Hepatocyte (in vitro differentiated cells): ENCODE measurements at regions not wholly inside any gene's neighbourhood (a gene's known extent, or its start where the extent isn't known, plus 50 kb on each side); places are given as distances from the start of the nearest gene placed in this dataset.

Experiments
- DNase-seq: peaks from one replicate; pipeline ENCODE4 v3.0.0-alpha.2; 2016; ENCODE audit warnings: low spot score
- H2AFZ ChIP-seq: fragments of 200-600 bp; sonication (generic); 2 replicates; pipeline ENCODE4 v1.6.0; 2016; ENCODE audit warnings: antibody characterized with exemption, mild to moderate bottlenecking
- H3K27ac ChIP-seq: fragments of 200-600 bp; sonication (generic); 2 replicates; pipeline ENCODE4 v1.5.1; 2016; ENCODE audit warnings: mild to moderate bottlenecking
- H3K27me3 ChIP-seq: fragments of 200-600 bp; sonication (generic); 2 replicates; pipeline ENCODE4 v1.6.1; 2016
- H3K36me3 ChIP-seq: fragments of 200-600 bp; sonication (generic); replicated peaks from 2 replicates; pipeline ENCODE4 v1.5.1; 2016; ENCODE audit warnings: low read depth; ENCODE audit not compliant: insufficient read depth
- H3K4me1 ChIP-seq: fragments of 200-600 bp; sonication (generic); 2 replicates; pipeline ENCODE4 v1.5.1; 2016; ENCODE audit warnings: mild to moderate bottlenecking, moderate library complexity; ENCODE audit not compliant: insufficient read depth
- H3K4me2 ChIP-seq: fragments of 200-600 bp; sonication (generic); 2 replicates; pipeline ENCODE4 v1.6.0; 2016
- H3K4me3 ChIP-seq: fragments of 200-600 bp; sonication (generic); 2 replicates; pipeline ENCODE4 v1.5.1; 2016; ENCODE audit warnings: mild to moderate bottlenecking
- H3K79me2 ChIP-seq: fragments of 200-600 bp; sonication (generic); 2 replicates; pipeline ENCODE4 v1.6.0; 2017; ENCODE audit warnings: mild to moderate bottlenecking
- H3K9me2 ChIP-seq: fragments of 200-600 bp; sonication (generic); replicated peaks from 2 replicates; pipeline ENCODE4 v1.6.0; 2017; ENCODE audit warnings: mild to moderate bottlenecking; ENCODE audit not compliant: insufficient read depth
- H3K9me3 ChIP-seq: fragments of 200-600 bp; sonication (generic); 2 replicates; pipeline ENCODE4 v1.5.1; 2016; ENCODE audit warnings: low read depth, mild to moderate bottlenecking
- H4K20me1 ChIP-seq: fragments of 200-600 bp; sonication (generic); 2 replicates; pipeline ENCODE4 v1.6.0; 2016; ENCODE audit warnings: mild to moderate bottlenecking; ENCODE audit not compliant: insufficient read depth, poor library complexity, severe bottlenecking
- CTCF ChIP-seq: fragments of 200-600 bp; sonication (generic); IDR thresholded peaks from 2 replicates; pipeline ENCODE4 v1.5.1; 2016; ENCODE audit warnings: antibody characterized with exemption, mild to moderate bottlenecking; ENCODE audit not compliant: poor library complexity
- EZH2 ChIP-seq: fragments of 200-600 bp; sonication (generic); IDR thresholded peaks from 2 replicates; pipeline ENCODE4 v1.6.1; 2016; ENCODE audit warnings: antibody characterized with exemption, mild to moderate bottlenecking, borderline replicate concordance
- EZH2phosphoT487 ChIP-seq: fragments of 200-600 bp; sonication (generic); IDR thresholded peaks from one replicate; pipeline ENCODE4 v1.6.1; 2018; ENCODE audit warnings: antibody characterized with exemption, mild to moderate bottlenecking, low read depth, moderate library complexity; ENCODE audit not compliant: unreplicated experiment, severe bottlenecking
- WGBS: methylation state at CpG from one replicate; pipeline ENCODE4 v1.1.6; 2016; ENCODE audit warnings: low lambda C conversion rate; ENCODE audit errors: missing lambda C conversion rate; 5-methylcytosine and 5-hydroxymethylcytosine counted together

DNA sequence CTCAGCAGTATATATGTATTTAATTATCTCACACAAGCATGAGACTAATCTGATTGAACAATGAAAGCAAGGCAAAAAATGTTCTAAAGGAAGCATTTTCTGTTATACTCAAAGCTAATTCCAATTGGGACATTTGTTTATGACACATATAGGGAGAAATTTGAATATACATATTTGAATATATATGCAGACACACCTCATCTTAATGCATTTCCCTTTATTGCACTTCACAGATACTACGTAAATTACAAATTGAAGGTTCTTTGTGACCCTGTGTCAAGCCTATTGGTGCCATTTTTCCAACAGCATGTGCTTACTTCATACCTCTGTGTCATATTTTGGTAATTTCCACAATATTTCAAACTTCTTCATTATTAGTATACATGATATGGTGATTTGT lies 132.1 kb upstream of the STEAP1 start:
- no peak overlapping the region for H3K4me3 ChIP-seq
- no peaks in the 10 kb centered on the region for H3K36me3 ChIP-seq
- no peak overlapping the region for H2AFZ ChIP-seq
- no peaks in the 10 kb centered on the region for H3K27me3 ChIP-seq
- H3K9me3 ChIP-seq, result peaks cover 4% of the 10 kb centered on the region
- no peak overlapping the region for H3K27ac ChIP-seq
- H3K79me2 ChIP-seq, result no peaks in the 10 kb centered on the region
- no peaks in the 10 kb centered on the region for H4K20me1 ChIP-seq
- no peaks in the 10 kb centered on the region for H3K4me1 ChIP-seq
- H3K4me2 ChIP-seq, result no peak overlapping the region
- no peak for DNase-seq
- WGBS, result 73% methylated on average over 1 of the region's 1 CpG
- H3K9me2 ChIP-seq, result no peaks in the 10 kb centered on the region
- TF ChIP-seq CTCF (no peak), EZH2 (no peak), EZH2phosphoT487 (no peak)

- H3K36me3 ChIP-seq, result no peaks in the 10 kb centered on the region
- no peaks in the 10 kb centered on the region for H4K20me1 ChIP-seq
- H3K4me1 ChIP-seq, result no peaks in the 10 kb centered on the region
- no peak overlapping the region for H3K4me3 ChIP-seq
- H3K9me3 ChIP-seq, result peaks cover 4% of the 10 kb centered on the region
- no peaks in the 10 kb centered on the region for H3K9me2 ChIP-seq
- DNase-seq, result no peak
- WGBS, result 85% methylated on average over 1 of the region's 1 CpG
- no peak overlapping the region for H3K4me2 ChIP-seq
- H3K27me3 ChIP-seq, result no peaks in the 10 kb centered on the region
- no peak overlapping the region for H3K27ac ChIP-seq
- TF ChIP-seq EZH2 (no peak), CTCF (no peak), EZH2phosphoT487 (no peak)
- no peak overlapping the region for H2AFZ ChIP-seq
- H3K79me2 ChIP-seq, result no peaks in the 10 kb centered on the region
Measured at GRCh38 chr7:90025771-90026170, 128.5 kb upstream of the STEAP1 start.

GRCh38 chr7:90033850-90034249 lies 120.4 kb upstream of the STEAP1 start:
- Histone ChIP-seq H3K9me3 (no peaks in the 10 kb centered on the region), H3K27ac (no peak overlapping the region), H3K27me3 (no peaks in the 10 kb centered on the region), H2AFZ (no peak overlapping the region), H3K4me3 (no peak overlapping the region), H3K36me3 (no peaks in the 10 kb centered on the region), H3K4me2 (no peak overlapping the region), H3K9me2 (no peaks in the 10 kb centered on the region), H4K20me1 (no peaks in the 10 kb centered on the region), H3K79me2 (no peaks in the 10 kb centered on the region), H3K4me1 (no peaks in the 10 kb centered on the region)
- 71% methylated on average over 4 of the region's 4 CpGs for WGBS
- TF ChIP-seq EZH2, result no peak
- TF ChIP-seq CTCF, result no peak
- TF ChIP-seq EZH2phosphoT487, result no peak
- DNase-seq, result no peak

DNA sequence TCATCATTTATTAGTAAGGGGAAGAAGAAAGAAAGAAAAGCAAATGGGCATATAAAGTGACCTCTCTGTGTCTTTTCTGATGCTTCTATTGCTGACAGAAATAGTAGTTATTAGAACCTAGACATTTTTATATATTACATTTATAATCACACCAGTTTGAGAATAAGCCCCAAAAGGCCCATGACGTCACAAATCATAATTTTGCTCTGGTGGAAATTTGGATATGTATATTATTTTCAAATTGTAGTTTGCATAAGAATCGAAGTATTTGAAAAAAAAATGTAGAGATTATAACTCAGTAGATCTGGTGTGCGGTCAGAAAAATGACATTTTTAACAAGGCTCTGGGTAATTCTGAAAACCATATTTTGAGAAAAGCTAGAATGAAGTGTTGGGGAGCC lies 101.2 kb upstream of the STEAP1 start:
- no peaks in the 10 kb centered on the region for H3K9me3 ChIP-seq
- H3K4me1 ChIP-seq, result no peaks in the 10 kb centered on the region
- no peak overlapping the region for H3K4me2 ChIP-seq
- H3K4me3 ChIP-seq, result no peak overlapping the region
- no peak for DNase-seq
- TF ChIP-seq EZH2, result no peak
- no peak for TF ChIP-seq EZH2phosphoT487
- TF ChIP-seq CTCF, result no peak
- H3K36me3 ChIP-seq, result no peaks in the 10 kb centered on the region
- H4K20me1 ChIP-seq, result no peaks in the 10 kb centered on the region
- no peaks in the 10 kb centered on the region for H3K27me3 ChIP-seq
- H3K79me2 ChIP-seq, result no peaks in the 10 kb centered on the region
- H2AFZ ChIP-seq, result no peak overlapping the region
- H3K9me2 ChIP-seq, result no peaks in the 10 kb centered on the region
- 83% methylated on average over 3 of the region's 3 CpGs for WGBS
- no peak overlapping the region for H3K27ac ChIP-seq
